Aorta (tissue), 5 donors: ENCODE measurements at regions not wholly inside any gene's neighbourhood (a gene's known extent, or its start where the extent isn't known, plus 50 kb on each side); places are given as distances from the start of the nearest gene placed in this dataset.

Source experiments
- ATAC-seq: fragments of 200-7000 bp; cut with Tn5 transposase; one replicate; pipeline ENCODE4 v1.9.1; 2022; ENCODE audit warnings: moderate library complexity; ENCODE audit not compliant: low FRiP score
- DNase-seq, 2 donors: peaks; one replicate each; pipeline ENCODE4 v3.0.0-alpha.2; 2020
- H3K27ac ChIP-seq, 2 donors: one replicate each; pipeline ENCODE4 v1.5.1; 2013; ENCODE audit warnings: low read length in 2 of 2, mild to moderate bottlenecking in 2 of 2, moderate library complexity in 2 of 2, control low read depth in 1 of 2, inconsistent platforms in 1 of 2, low read depth in 1 of 2
- H3K27me3 ChIP-seq, 2 donors: one replicate each; pipeline ENCODE4 v1.6.1; 2013; ENCODE audit warnings: control low read depth in 1 of 2, low read length in 1 of 2, mild to moderate bottlenecking in 1 of 2, moderate library complexity in 1 of 2; ENCODE audit not compliant: insufficient read depth in 2 of 2, control insufficient read depth in 1 of 2
- H3K36me3 ChIP-seq, 2 donors: one replicate each; pipeline ENCODE4 v1.6.1; 2013; ENCODE audit warnings: control low read depth in 1 of 2, low read length in 1 of 2, mild to moderate bottlenecking in 1 of 2; ENCODE audit not compliant: insufficient read depth in 2 of 2, control insufficient read depth in 1 of 2
- H3K4me1 ChIP-seq, 2 donors: one replicate each; pipeline ENCODE4 v1.6.1; 2013; ENCODE audit warnings: low read length in 2 of 2, control low read depth in 1 of 2, mild to moderate bottlenecking in 1 of 2, moderate library complexity in 1 of 2; ENCODE audit not compliant: insufficient read depth in 2 of 2, control insufficient read depth in 1 of 2
- H3K4me3 ChIP-seq, 2 donors: one replicate each; pipeline ENCODE4 v1.5.1; 2013; ENCODE audit warnings: low read length in 2 of 2, control low read depth in 1 of 2, mild to moderate bottlenecking in 1 of 2
- H3K9me3 ChIP-seq: one replicate; pipeline ENCODE4 v1.6.1; 2013; ENCODE audit warnings: mild to moderate bottlenecking, low read length; ENCODE audit not compliant: control insufficient read depth
- whole genome bisulfite sequencing, 2 donors: extraction: QIAGEN DNeasy Blood & Tissue Kit; methylation state at CpG; one replicate each; pipeline ENCODE4 v1.1.7; 2013; 5-methylcytosine and 5-hydroxymethylcytosine counted together
- intact Hi-C, 2 donors: fragments of 100-400 bp; cut with DNase I; formaldehyde crosslinking; loops; one replicate each; pipeline versions ENCODE4 v1.14.2 to v1.15.0; 2022
- donor health status: healthy with polysubstance abuse.
- donor health status: Bipolar disorder and iron deficiency.
- donor health status: DM: no; HTN: no; CAD: no.
- donor health status: DM: no; HTN: no; CAD: no.
- donor health status: DM: yes; HTN: yes; CAD: no.

DNA sequence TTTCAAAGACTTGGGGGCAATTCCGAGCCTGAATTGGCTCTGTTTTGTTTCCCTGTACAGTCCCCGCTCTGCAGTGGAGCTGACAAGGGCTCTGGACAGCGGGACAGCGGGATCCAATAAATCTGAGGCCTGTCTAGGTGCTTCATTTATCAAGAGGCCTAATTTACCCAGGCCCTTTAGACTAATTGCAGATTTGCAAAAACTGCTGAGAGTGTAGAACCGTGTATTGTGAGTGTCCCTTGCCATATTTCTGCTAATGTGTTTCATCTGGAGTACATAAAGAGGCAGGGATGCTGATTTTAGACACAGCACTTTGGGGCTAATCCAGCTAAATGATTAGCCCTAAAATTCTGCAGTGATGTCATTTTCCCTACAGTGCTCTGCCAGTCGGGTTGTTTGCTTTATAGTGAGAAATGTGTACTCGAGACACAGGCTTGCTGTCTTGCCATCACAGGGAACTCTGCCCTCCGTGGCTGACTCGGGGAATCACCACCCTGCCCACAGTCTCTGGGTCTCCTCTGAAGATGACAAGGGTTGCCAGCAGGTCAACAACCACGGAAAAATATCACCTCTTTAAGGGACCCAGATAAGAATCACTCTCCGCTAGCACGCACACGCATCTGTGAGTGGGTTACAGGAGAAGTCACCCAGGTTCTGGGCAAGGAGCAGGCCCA lies 592.0 kb downstream of the BNC2 start:
- no peak overlapping the region for H3K27ac ChIP-seq
- H3K9me3 ChIP-seq = no peaks in the 10 kb centered on the region
- intact Hi-C loops = loop anchor here in 1 of 2 donors (10.0 kb wide), 2 partner anchors 64 to 706 kb away; no protein-coding TSS in a partner anchor
- no peaks in the 10 kb centered on the region for H3K4me1 ChIP-seq
- DNase-seq (no peak), ATAC-seq (no peak)
- WGBS, 2 donors = 54 to 59% methylated on average over 13 of the region's 13 CpGs
- H3K4me3 ChIP-seq = no peak overlapping the region
- no peaks in the 10 kb centered on the region for H3K36me3 ChIP-seq
- no peaks in the 10 kb centered on the region for H3K27me3 ChIP-seq

DNA sequence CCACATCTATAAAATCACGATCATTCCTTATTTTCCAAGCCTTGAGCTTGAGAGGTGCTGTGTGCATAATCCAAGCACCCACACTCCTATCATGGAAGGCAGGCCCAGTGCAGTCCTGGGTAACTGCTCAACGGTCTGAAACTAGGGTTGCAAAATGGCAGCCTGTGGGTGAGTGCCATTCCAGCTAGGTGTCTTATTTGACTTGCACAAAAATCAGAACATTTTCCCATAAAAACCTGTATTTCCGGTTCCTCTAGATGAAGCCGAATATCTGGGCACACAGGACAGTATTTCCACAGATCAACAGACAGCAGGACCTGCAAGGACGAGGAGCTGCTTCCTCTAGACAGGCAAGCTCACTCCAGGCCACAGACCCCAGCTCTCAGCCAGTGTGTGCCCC lies 588.8 kb downstream of the BNC2 start:
- intact Hi-C loops = no loop called here
- DNase-seq = no peak
- Histone ChIP-seq H3K4me3 (no peak overlapping the region), H3K4me1 (no peaks in the 10 kb centered on the region), H3K27ac (no peak overlapping the region), H3K36me3 (no peaks in the 10 kb centered on the region), H3K9me3 (peaks cover 2% of the 10 kb centered on the region), H3K27me3 (no peaks in the 10 kb centered on the region)
- WGBS, 2 donors = 96 to 99% methylated on average over 5 of the region's 5 CpGs
- ATAC-seq = no peak

DNA sequence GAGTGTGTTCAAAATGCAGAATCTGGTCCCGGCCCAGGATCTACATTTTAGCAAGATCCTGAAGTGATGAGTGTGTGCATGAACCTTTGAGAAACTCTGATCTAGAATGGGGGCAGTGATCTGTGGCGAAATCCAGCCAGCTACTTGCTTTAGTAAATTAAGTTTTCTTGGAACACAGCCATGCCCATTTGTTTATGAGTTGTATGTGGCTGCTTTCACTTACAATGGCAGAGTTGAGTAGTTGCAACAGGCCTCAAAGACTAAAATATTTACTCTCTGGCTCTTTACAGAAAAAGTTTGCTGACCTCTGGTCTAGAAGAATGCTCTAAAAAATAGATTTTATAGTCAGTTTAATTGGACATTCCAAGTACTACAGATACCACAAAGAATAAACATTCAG lies 588.3 kb downstream of the BNC2 start:
- Histone ChIP-seq H3K27me3 (no peaks in the 10 kb centered on the region), H3K36me3 (no peaks in the 10 kb centered on the region), H3K27ac (no peak overlapping the region), H3K9me3 (peaks cover 2% of the 10 kb centered on the region), H3K4me1 (no peaks in the 10 kb centered on the region), H3K4me3 (no peak overlapping the region)
- ATAC-seq (no peak), DNase-seq (no peak)
- intact Hi-C loops = no loop called here
- 73 to 93% methylated on average over 2 of the region's 2 CpGs for WGBS, 2 donors

DNA sequence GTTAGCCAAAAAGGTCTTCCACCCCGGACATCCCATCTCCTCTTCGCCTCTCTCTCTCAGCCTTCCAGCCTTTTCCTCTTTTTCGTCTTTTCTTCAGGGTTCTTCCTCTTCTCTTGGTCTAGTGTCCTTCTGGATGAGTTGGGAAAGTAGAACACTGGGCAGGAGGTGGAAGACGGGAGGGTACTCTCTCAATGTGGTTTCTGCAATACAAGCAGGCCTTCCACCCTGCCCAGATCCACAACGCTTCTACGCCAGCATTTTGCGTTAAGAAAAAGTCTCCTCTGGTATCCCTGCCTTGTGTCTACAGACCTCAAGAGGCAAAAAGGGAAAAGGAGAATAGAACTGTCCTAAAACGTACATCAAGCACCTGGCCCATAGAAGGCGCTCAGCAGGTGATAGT lies 587.8 kb downstream of the BNC2 start:
- intact Hi-C loops = no loop called here
- 81 to 95% methylated on average over 9 of the region's 9 CpGs for WGBS, 2 donors
- Histone ChIP-seq H3K27ac (no peak overlapping the region), H3K36me3 (no peaks in the 10 kb centered on the region), H3K4me3 (no peak overlapping the region), H3K27me3 (no peaks in the 10 kb centered on the region), H3K4me1 (no peaks in the 10 kb centered on the region), H3K9me3 (peaks cover 2% of the 10 kb centered on the region)
- DNase-seq (no peak), ATAC-seq (no peak)

DNA sequence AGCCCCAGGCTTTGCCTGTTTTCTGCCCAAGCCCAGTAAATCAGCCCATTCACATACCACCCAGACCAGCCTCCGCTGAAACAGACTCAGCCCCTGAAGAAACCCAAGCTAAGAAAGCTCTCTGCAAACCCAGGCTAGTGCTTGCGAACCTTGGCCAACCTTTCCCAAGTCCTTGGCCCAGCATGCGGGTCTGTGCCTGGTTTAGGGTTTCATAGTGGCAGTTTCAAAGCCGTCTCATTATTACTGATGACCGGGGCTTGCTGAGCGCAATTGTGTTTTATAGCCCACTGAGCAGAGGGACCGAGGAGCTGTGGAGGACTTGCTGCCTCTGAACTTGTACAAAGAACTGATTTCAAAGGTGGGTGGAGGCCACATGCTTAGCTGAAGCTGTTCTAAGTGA lies 584.3 kb downstream of the BNC2 start:
- Histone ChIP-seq H3K4me3 (no peak overlapping the region), H3K27ac (no peak overlapping the region), H3K36me3 (no peaks in the 10 kb centered on the region), H3K27me3 (no peaks in the 10 kb centered on the region), H3K4me1 (no peaks in the 10 kb centered on the region), H3K9me3 (peaks cover 2% of the 10 kb centered on the region)
- no peak for ATAC-seq
- intact Hi-C loops = no loop called here
- 84 to 93% methylated on average over 7 of the region's 7 CpGs for WGBS, 2 donors
- no peak for DNase-seq

DNA sequence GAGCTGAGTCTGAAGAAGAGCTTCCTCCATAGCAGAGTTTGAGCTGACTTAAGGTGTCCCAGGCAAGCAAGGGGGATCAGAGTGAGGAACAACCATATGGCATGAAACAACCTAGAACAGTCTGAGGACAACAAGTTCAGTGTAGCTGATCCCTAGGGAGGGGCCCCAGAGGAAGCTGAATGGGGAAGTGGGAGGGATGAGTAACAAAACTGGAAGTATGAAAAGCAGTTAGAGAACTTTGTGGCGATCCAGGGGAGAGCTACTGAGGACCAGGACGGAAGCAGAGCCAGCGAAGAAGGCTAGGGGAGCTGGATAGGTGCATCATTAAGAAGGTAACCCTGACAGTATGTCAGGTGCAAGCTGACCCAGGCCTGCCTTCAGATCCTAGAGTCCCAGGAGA lies 580.8 kb downstream of the BNC2 start:
- Histone ChIP-seq H3K4me3 (no peak overlapping the region), H3K36me3 (no peaks in the 10 kb centered on the region), H3K27me3 (no peaks in the 10 kb centered on the region), H3K4me1 (no peaks in the 10 kb centered on the region), H3K27ac (no peak overlapping the region), H3K9me3 (peaks cover 3% of the 10 kb centered on the region)
- 94 to 96% methylated on average over 3 of the region's 3 CpGs for WGBS, 2 donors
- ATAC-seq (no peak), DNase-seq (peak in 1 of 2 donors; percentile 54)
- intact Hi-C loops = loop anchor here in 1 of 2 donors (2.0 kb wide), 1 partner anchor 61 kb away; no protein-coding TSS in a partner anchor

DNA sequence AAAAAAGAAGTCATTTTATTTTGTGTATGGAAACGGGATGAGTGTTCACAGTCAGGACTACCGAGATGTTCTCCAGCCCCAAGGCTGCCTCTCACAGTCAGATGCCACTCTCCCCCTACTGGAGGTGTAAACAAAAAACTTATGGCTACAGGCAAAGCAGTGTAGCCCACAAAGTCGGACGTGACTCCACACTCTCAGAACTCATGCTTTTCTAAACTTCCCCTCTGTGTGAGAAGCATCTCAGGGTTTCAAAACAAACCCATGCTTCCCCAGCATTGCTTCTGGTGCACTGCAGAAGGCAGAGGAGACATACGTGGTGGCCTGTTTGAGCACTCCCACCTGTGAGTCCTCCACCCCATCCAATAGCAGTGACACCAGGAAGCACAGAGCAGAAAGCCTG lies 580.3 kb downstream of the BNC2 start:
- Histone ChIP-seq H3K27me3 (no peaks in the 10 kb centered on the region), H3K36me3 (no peaks in the 10 kb centered on the region), H3K4me3 (no peak overlapping the region), H3K9me3 (peaks cover 2% of the 10 kb centered on the region), H3K4me1 (no peaks in the 10 kb centered on the region), H3K27ac (no peak overlapping the region)
- intact Hi-C loops = loop anchor here in 1 of 2 donors (2.0 kb wide), 1 partner anchor 61 kb away; no protein-coding TSS in a partner anchor
- WGBS, 2 donors = 75 to 80% methylated on average over 5 of the region's 5 CpGs
- no peak for DNase-seq
- no peak for ATAC-seq

DNA sequence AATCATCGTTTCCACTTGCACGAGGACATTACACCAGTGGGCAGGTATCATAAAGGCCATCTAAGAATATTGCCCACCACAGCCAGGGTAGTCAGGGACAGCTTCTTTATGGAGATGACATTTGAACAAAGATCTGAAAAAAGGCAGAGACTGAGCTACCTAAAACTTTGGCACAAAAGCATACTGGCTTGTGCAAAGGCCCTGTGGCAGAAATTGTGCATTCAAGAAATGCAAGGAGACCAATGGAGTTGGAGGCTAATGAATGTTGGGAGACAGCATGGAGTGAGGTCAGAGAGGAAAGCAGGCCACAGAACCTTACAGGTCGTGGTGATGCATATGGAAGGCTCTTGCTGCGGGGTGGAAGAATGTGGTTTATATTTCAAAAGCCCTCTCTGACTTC lies 578.5 kb downstream of the BNC2 start:
- intact Hi-C loops = loop anchor here in 1 of 2 donors (2.0 kb wide), 1 partner anchor 59 kb away; no protein-coding TSS in a partner anchor
- H3K27me3 ChIP-seq = no peaks in the 10 kb centered on the region
- no peaks in the 10 kb centered on the region for H3K36me3 ChIP-seq
- H3K4me1 ChIP-seq = no peaks in the 10 kb centered on the region
- DNase-seq = no peak
- no peak overlapping the region for H3K27ac ChIP-seq
- ATAC-seq = no peak
- H3K9me3 ChIP-seq = peaks cover 2% of the 10 kb centered on the region
- no peak overlapping the region for H3K4me3 ChIP-seq
- 94 to 95% methylated on average over 4 of the region's 4 CpGs for WGBS, 2 donors

DNA sequence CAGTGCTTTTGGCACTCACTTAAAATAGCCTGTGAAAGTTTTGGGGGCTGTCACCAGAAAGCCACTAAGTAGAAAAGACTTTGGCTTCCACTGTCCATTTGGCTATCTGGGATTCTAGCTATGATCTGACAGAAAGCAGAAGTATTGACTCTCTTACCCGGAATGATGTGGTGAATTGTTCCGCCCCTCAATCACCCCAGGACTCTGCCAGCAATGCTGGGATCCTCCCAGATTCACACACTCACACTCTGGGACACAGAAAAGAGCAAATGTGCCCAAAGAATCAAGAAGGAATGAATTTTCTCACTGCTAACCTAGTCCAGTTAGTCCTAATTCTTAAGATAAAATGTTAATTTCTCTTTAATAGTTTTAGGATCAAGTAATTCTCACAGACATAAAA lies 576.9 kb downstream of the BNC2 start:
- Histone ChIP-seq H3K27me3 (no peaks in the 10 kb centered on the region), H3K36me3 (no peaks in the 10 kb centered on the region), H3K4me1 (no peaks in the 10 kb centered on the region), H3K4me3 (no peak overlapping the region), H3K9me3 (peaks cover 2% of the 10 kb centered on the region), H3K27ac (no peak overlapping the region)
- no peak for ATAC-seq
- 51 to 62% methylated on average over 2 of the region's 2 CpGs for WGBS, 2 donors
- intact Hi-C loops = no loop called here
- DNase-seq = no peak
